ENCODE measurements at regions not wholly inside any gene's neighbourhood (a gene's known extent, or its start where the extent isn't known, plus 50 kb on each side); places are given as distances from the start of the nearest gene placed in this dataset.

GRCh38 chr9:29290516-29290915 lies 1717.2 kb upstream of the C9orf72 start:
- TF ChIP-seq, protein P1, sequence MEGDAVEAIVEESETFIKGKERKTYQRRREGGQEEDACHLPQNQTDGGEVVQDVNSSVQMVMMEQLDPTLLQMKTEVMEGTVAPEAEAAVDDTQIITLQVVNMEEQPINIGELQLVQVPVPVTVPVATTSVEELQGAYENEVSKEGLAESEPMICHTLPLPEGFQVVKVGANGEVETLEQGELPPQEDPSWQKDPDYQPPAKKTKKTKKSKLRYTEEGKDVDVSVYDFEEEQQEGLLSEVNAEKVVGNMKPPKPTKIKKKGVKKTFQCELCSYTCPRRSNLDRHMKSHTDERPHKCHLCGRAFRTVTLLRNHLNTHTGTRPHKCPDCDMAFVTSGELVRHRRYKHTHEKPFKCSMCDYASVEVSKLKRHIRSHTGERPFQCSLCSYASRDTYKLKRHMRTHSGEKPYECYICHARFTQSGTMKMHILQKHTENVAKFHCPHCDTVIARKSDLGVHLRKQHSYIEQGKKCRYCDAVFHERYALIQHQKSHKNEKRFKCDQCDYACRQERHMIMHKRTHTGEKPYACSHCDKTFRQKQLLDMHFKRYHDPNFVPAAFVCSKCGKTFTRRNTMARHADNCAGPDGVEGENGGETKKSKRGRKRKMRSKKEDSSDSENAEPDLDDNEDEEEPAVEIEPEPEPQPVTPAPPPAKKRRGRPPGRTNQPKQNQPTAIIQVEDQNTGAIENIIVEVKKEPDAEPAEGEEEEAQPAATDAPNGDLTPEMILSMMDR (IDR thresholded peaks at IDR 0.05; ENCODE audit: low read depth, low read length): no peak
- DNase-seq (ENCODE audit: extremely low read depth, low read depth): no peak

DNA sequence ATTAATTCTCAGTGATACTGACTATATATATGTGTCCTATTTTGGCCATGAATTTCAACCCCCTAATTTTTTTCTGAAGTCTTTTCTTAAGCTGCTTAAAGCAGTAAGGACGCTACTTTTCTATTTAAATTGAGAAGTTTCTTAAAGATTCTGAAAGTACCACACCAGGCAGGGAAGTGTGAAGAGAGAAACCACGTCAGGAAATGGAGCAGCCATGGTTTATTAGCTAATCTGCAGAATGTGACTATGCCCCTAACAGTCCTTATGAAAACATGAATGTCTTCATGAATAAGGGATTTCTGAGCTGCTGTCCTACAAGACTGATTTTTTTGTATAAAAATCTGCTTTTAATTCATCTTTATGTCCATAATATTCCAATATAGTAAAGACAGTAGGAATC lies 1724.3 kb upstream of the C9orf72 start:
- TF ChIP-seq, protein P1 (IDR thresholded peaks at IDR 0.05; ENCODE audit: low read depth, low read length): no peak
- no peak for DNase-seq (ENCODE audit: extremely low read depth, low read depth)

- no peak for DNase-seq (ENCODE audit: extremely low read depth, low read depth)
- TF ChIP-seq, protein P1 (IDR thresholded peaks at IDR 0.05; ENCODE audit: low read depth, low read length): no peak
Measured at GRCh38 chr9:29311221-29311620, 1737.9 kb upstream of the C9orf72 start.

DNA sequence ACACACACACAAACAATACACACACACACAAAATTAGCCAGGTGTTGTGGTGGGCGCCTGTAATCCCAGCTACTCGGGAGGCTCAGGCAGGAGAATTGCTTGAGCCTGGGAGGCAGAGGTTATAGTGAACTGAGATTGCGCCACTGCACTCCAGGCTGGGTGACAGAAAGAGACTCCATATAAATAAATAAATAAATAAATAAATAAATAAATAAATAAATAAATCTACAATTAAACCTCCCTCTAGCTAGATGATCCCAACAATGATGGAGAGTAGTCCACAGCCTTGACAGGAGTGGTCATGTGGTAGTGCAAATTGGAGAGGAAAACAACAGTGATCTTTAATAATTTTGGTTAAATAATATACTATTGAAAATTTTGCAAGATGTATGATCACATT lies 1739.0 kb upstream of the C9orf72 start:
- no peak for DNase-seq (ENCODE audit: extremely low read depth, low read depth)
- TF ChIP-seq, protein P1 (IDR thresholded peaks at IDR 0.05; ENCODE audit: low read depth, low read length): no peak

- DNase-seq (ENCODE audit: extremely low read depth, low read depth): no peak
Measured at GRCh38 chr9:29319736-29320513, 1746.6 kb upstream of the C9orf72 start.

GRCh38 chr9:29322240-29322639 lies 1749.0 kb upstream of the C9orf72 start:
- TF ChIP-seq, protein P1 (IDR thresholded peaks at IDR 0.05; ENCODE audit: low read depth, low read length): no peak
- DNase-seq (ENCODE audit: extremely low read depth, low read depth): no peak

More at GRCh38 chr9:29319736-29320513, 1746.6 kb upstream of the C9orf72 start:
- TF ChIP-seq, protein P1 (IDR thresholded peaks at IDR 0.05; ENCODE audit: low read depth, low read length): no peak

GRCh38 chr9:29325894-29326293 lies 1752.6 kb upstream of the C9orf72 start:
- TF ChIP-seq, protein P1 (IDR thresholded peaks at IDR 0.05; ENCODE audit: low read depth, low read length): no peak
- DNase-seq (ENCODE audit: extremely low read depth, low read depth): no peak

All from AG09319 (cell line).